ENCODE measurements at regions not wholly inside any gene's neighbourhood (a gene's known extent, or its start where the extent isn't known, plus 50 kb on each side); places are given as distances from the start of the nearest gene placed in this dataset.
"Not testable (repeated sequence)": the region's sequence is repeated elsewhere in the genome, so short reads cannot be mapped to it uniquely, and the experiment has no call there.

- no peak for DNase-seq (ENCODE audit: low spot score)
Measured at GRCh38 chr1:99062192-99062591, 57.5 kb upstream of the PLPPR5 start.

- no peak for DNase-seq (ENCODE audit: low spot score)
Measured at GRCh38 chr1:99069146-99069545, 64.5 kb upstream of the PLPPR5 start.

- not testable (repeated sequence) for DNase-seq (ENCODE audit: low spot score)
Measured at GRCh38 chr1:99078529-99078928, 73.9 kb upstream of the PLPPR5 start.

GRCh38 chr1:99082366-99082765 lies 77.7 kb upstream of the PLPPR5 start:
- no peak for DNase-seq (ENCODE audit: low spot score)

- no peak for DNase-seq (ENCODE audit: low spot score)
Measured at GRCh38 chr1:99083338-99083737, 78.7 kb upstream of the PLPPR5 start.

GRCh38 chr1:99084562-99084961 lies 79.9 kb upstream of the PLPPR5 start:
- DNase-seq (ENCODE audit: low spot score): no peak

- DNase-seq (ENCODE audit: low spot score): no peak
Measured at GRCh38 chr1:99086057-99086456, 81.4 kb upstream of the PLPPR5 start.

GRCh38 chr1:99098589-99098988 lies 93.9 kb upstream of the PLPPR5 start:
- no peak for DNase-seq (ENCODE audit: low spot score)

- DNase-seq (ENCODE audit: low spot score): no peak
Measured at GRCh38 chr1:99106274-99106673, 101.6 kb upstream of the PLPPR5 start.

GRCh38 chr1:99107680-99108079 lies 103.0 kb upstream of the PLPPR5 start:
- DNase-seq (ENCODE audit: low spot score): no peak

GRCh38 chr1:99110140-99111041 lies 105.7 kb upstream of the PLPPR5 start:
- DNase-seq (ENCODE audit: low spot score): no peak

GRCh38 chr1:99115231-99115630 lies 110.6 kb upstream of the PLPPR5 start:
- DNase-seq (ENCODE audit: low spot score): no peak

- no peak for DNase-seq (ENCODE audit: low spot score)
Measured at GRCh38 chr1:99119188-99119587, 114.5 kb upstream of the PLPPR5 start.

- DNase-seq (ENCODE audit: low spot score): no peak
Measured at GRCh38 chr1:99122039-99122438, 117.4 kb upstream of the PLPPR5 start.

GRCh38 chr1:99123936-99124335 lies 119.3 kb upstream of the PLPPR5 start:
- DNase-seq (ENCODE audit: low spot score): no peak

- no peak for DNase-seq (ENCODE audit: low spot score)
Measured at GRCh38 chr1:99131546-99131945, 126.9 kb upstream of the PLPPR5 start.

- DNase-seq (ENCODE audit: low spot score): no peak
Measured at GRCh38 chr1:99133756-99134500, 129.3 kb upstream of the PLPPR5 start.

- DNase-seq (ENCODE audit: low spot score): no peak
Measured at GRCh38 chr1:99137554-99138206, 126.6 kb upstream of the PLPPR4 start.

GRCh38 chr1:99139876-99140275 lies 124.4 kb upstream of the PLPPR4 start:
- DNase-seq (ENCODE audit: low spot score): no peak

- DNase-seq (ENCODE audit: low spot score): no peak
Measured at GRCh38 chr1:99146129-99146848, 118.0 kb upstream of the PLPPR4 start.

GRCh38 chr1:99149952-99150351 lies 114.3 kb upstream of the PLPPR4 start:
- DNase-seq (ENCODE audit: low spot score): no peak

- DNase-seq (ENCODE audit: low spot score): no peak
Measured at GRCh38 chr1:99152132-99152531, 112.2 kb upstream of the PLPPR4 start.

Data from CD4-positive, alpha-beta T cell treated with Interleukin-2 at 100 ng/mL for 4 hours (primary cell).